HG02973 (cell line): ENCODE measurements at regions not wholly inside any gene's neighbourhood (a gene's known extent, or its start where the extent isn't known, plus 50 kb on each side); places are given as distances from the start of the nearest gene placed in this dataset.

Experiments used
- ATAC-seq: cut with Tn5 transposase; IDR thresholded peaks from one replicate; pipeline ENCODE4 v1.9.1; 2021; ENCODE audit warnings: moderate library complexity; ENCODE audit not compliant: unreplicated experiment

DNA sequence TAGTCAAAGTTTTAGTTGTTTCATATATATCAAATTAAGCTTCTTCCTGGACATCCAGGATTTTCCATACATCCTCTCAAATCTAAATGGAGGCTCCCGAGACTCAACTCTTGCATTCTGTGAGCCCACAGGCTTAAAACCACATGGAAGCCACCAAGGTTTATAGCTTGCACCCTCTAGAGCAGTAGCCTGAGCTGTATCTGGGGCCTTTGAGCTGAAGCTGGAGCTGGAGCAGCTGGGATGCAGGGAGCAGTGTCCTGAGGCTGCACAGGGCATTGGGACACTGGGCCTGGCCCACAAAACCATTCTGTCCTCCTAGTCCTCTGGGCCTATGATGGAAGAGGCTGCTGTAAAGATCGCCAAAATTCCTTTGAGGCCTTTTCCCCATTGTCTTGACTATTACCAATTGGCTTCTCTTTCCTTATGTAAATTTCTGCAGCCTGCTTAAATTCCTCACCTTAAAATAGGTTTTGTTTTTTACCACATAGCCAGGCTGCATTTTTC is 151.0 kb downstream of the COX7C start:
- no peak for ATAC-seq

DNA sequence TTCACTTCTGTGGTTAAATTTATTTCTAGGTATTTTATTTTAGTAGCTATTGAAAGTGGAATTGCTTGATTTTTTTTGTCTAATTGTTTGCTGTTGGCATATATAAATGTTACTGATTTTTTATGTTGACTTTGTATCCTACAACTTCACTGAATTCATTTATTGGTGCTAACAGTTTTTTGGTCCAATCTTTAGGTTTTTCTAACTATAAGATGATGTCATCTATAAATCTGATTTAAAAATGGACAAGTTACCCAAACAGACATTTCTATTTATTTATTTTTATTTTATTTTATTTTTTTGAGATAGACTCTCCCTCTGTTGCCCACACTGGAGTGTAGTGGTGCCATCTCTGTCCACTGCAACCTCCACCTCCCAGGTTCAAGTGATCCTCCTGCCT is 162.3 kb downstream of the COX7C start:
- no peak for ATAC-seq

DNA sequence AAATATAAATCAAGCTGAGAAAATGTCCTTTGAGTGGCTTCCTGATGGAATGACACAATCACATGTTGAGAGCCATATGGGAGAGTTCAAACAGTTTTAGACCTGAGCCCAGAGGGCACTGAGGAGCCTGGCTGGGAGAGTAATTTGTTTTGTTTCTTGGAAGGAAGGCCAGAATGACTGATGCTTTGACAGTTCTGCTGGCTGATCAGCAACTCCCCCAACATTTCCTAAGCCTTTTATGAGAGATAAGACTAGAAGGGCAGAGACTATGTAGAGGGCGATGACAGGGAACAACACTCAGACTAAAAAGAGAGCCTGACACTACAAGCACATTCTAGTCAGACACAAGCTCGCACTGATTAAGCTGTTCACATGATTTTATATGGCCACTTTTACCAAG is 169.2 kb downstream of the COX7C start:
- ATAC-seq, result no peak

DNA sequence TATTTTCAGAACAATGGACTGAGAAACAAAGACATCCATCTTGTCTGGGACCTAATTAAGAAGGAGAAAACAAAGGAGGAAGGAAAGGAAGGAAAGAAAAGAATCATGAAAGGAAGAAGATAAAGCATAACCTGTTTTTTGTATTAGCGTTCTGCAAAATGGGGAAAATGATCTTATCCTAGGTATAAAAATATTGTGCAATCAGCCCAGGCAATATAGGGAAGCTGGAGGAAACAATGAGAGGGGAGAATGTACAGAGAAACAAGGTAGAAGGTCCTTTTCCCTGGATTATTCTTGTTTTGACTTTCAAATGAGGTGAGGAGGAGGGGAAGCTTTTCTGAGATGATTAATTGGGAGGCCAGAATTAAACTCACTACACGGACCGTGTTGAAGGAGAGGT is 177.9 kb downstream of the COX7C start:
- no peak for ATAC-seq

DNA sequence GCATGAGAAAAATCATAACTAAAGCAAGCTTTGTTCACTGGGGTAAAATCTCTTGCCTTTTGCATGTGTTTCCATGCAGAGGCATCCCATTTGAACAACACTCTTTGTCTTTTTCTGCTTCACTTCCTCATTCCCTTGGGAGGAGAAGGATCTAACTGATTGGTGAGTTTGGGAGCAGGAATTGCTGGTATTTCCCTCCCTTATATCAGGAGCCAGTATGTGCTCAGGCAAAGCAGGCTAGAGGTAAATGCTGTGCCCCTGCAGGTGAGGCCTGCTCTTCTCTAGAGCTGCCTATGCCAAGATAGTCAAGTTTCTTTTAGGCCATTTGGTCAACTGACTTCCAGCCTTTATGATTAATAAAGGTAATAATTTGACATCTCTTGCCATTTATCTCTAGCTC is 179.9 kb downstream of the COX7C start:
- ATAC-seq, result no peak

DNA sequence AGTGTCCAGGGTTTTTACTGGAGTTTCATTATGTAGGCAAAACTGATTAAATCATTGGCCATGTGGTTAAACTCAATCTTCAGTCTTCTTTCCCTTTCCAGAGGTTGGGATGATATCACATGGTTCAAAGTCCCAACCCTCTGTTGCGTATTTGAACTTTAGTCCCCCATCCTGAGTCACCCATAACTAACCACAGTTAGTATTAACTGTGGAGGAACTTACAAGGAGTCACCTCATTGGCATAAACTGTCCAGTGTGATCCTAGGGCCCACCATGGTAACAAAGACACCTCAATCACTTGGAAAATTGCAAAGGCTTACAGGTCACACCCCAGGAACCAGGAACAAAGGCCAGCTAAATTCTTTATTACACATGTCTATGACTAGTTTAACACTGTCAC is 188.5 kb downstream of the COX7C start:
- ATAC-seq, result no peak

DNA sequence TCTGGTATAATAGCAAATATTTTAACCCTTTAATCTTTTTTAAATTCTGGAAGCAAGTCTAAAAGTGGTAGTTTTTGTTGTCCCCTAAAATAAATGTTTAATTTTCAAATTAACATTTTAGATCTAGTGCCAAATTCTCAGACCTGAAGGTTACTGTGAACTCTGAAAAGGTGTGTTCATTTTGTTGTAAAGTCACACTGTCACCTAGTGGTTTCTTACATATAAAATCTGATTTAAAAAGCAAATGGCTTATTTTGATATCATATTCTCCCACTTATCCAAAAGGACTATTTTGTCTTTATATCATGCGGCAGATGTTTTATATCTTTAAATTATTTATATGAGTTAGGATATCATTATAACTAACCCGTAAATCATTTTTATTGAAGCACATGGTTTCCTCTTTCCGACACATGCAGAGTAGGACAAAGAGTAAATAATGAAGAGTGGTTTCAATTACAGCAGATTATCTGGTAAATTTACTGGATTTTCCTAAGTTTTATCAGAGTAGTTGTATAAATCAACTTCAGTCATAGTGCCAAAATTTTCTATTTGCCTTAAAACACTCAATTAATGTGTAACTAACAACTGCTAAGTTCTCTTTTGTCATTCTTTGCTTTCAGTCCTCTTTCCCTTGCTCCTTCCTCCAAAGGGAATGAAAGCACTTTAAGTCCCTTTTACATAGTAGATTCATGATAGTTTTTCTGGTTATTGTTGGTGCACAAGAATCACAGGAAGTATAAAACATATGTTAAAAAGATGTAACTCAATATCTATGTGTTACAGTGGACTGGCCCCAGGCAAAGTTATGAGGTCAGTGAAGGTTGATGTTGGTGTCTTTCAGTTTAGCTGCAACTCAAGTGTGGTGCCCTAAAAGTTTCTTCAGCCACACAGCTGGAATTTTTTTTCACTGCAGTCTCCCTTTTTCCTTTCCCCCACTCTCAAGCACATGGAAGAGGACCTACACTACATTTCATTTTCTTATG is 189.6 kb downstream of the COX7C start:
- no peak for ATAC-seq

DNA sequence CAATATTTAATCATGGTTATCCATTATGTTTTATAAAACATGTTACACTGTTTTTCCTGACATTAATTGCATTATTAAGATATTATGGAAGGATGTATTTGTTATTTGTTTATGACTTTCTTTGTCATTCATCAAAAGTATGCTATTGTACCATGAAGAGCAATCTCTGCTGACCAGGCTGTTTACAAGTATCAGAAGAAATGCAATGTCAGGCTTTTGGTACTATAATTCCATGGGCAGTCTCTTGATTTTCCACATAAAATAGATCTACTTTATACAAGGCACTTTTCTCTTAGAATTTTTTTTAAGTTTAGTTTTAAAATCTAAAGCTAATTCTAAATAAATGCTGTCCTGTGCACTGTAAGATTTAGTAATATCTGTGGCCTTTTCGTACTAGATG is 196.6 kb downstream of the COX7C start:
- ATAC-seq, result no peak

DNA sequence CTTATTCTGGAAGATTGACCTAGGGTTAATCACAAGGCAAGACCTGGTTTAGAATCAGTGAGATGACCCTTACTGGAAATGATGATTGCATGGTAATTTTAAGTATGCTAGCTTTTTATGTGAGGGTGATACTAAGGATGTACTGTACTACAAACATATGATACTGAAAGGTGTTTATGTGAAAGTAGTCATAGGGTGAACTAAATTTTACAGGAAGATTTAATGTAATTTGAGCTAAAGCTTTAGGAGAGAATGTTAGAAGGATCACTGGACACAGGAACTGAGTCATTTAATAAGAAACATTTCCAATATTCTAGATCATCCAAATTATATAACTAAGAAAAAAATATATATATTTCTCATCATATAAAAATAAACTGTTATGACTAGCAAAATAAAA is 197.2 kb downstream of the COX7C start:
- ATAC-seq, result no peak

DNA sequence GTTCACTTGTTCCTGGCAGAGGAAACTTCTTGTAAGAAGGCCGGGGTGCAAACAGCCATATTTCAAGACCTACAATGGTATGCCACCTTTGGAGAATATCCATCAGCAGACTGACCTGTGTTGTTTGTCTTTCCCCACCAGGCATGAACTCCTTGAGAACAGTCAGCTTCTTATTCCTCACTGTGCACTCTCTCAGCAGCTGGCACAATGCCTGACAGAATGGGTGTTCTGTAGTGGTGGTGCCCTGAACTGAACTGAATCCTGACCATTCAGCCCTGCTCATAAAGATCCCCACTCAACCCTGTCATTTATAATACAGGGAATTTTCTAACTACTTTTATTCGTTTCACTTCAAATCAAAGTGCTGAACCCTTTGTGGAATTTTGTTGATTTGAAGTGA is 206.9 kb downstream of the COX7C start:
- ATAC-seq, result no peak

DNA sequence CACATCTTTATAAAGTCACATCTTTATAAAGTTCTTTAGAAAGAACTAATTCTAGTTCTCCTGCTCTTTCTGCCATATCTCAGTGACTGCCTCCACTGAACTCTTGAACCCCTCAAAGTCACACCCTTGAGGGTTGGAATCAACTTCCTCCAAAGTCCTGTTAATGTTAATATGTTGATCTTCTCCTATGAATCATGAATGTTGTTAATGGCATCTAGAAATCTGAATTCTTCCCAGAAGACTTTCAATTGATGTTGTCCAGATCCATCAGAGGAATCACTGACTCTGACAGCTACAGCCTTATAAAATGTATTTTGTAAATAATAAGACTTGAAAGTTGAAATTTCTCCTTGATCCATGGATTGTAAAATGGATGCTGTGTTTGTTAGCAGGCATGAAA is 213.4 kb downstream of the COX7C start:
- no peak for ATAC-seq

DNA sequence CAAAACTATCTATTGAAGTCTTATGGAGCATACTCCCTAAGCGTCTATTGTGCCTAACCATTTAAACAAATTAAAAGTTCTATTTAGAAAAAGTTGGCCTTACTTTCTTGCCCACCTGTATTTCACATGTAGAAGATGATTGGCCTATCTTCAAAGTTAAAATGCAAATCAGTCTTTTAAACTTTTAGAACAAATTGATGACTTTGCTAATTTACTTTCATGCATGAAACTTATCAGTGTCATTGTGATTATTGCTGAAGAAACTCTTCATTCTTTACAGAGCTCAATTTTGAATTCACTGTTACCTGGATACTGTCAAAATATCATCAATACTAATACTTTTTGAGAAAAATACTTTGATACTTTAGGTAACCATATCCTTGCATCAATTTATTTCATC is 216.1 kb downstream of the COX7C start:
- no peak for ATAC-seq

DNA sequence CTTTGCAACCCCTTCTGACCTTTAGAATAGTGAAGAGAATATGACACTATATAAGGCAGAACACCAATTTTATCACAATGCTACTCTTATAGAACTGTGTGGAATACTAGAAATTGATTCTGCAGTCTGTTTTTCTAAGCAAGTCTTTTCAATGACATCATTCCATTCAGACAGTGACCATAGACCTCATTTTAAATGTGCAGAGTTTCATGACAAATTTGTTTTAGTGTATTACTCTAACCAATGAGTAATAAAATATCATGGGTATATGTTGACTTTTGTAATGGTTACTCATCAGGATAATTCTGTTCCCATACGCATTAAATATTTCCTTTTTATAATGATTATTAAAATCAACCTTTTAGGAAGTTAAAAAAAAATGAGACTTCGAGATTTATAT is 219.9 kb downstream of the COX7C start:
- ATAC-seq, result no peak

DNA sequence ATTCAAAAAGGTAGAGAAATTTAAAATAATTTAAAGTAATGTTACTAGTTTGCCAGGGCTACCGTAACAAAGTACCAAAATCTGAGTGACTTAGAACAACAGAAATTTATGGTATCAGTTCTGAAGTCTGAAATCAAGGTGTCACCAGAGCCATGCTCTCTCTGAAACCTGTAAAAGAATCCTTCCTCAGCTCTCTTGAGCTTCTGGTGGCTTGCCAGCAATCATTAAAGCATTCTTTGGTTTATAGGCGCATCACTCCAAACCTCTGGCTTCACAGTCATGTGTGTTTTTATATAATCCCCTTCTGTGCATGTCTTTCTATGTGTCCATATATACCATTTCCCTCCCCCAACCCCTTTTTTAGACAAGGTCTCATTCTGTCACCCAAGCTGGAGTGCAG is 220.3 kb downstream of the COX7C start:
- ATAC-seq, result no peak

DNA sequence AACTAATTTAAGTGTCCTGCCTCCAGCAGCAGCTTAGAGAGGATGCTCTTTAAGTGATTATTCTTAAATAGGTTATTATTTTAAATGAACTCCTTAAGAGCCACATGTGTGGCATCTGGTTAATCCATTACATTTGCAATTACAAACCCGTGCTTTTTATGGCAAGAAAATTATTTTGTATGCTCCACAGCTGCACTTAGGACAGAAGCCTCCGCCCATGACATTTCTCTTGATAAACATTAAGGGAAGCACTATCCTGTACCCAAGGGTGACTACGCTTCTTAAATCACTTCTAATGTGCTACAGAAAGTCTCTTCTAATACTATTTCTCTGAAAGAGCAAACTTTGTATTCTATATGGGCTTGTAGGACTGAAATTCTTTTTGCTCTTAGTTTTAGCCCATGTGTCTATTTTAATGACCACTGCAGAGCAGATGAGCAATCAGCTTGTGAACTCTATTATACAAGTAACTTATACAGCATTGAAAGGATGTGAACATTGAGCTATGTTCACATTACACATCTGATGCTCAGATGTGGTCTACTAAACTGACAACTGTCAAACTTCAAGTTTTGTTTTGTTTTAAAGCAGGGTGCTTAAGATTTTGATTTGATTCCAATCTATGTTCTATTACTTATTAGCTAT is 223.4 kb downstream of the COX7C start:
- ATAC-seq, result no peak

DNA sequence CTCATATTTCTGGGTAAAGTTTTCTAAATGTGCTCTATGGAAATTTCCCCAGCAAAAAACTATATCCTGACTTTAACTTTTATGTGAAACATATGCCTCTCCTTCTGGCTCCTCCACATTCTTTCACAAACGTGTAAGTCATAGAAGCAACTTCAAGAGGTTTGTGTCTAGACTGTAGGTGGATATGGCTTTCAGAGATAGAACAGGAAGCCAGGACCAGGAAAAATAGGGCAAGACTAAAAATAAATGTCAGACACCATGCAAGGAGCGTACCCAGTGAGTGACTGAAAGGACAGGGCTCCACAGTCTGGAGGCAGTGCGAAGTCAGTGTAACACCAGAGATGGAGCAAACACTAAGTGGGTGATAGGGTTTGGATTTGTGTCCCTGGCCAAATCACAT is 240.7 kb downstream of the COX7C start:
- no peak for ATAC-seq

DNA sequence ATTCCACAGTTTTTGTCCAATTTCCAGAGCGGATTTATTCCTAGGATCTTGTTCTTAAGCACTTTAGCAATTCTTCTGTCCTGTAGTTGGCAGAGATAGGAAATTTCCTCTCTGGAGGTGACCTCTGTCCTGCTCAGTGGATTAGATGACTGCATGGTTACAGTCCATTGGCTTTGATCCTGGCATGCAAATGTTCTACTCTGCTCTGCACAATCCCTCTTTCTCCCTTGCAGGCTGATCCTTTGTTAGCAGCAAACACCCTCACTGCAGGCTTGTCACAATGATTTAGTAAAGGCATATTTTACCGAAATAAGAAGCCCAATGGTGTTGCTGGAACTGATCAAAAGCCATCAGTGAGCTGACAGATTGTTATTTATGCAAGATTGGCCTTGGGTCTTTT is 243.8 kb downstream of the COX7C start:
- no peak for ATAC-seq

DNA sequence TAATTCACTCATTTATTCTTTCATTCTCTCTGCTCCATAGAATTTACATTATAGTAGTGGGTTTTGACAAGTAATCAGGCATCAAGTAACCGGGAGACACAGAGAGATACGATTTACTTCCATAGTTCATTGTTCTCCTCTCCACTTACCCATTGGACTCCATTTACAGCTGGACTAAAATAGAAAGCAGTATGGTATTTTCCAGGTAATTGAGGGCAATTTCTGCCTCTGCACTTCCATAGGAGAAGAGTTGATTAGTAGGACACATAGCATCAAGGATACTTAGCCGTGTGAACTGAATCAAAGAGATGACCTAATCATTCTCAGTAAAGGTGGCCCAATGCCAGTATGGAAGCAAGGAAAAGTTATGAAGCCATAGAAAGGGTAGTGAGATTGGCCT is 244.4 kb downstream of the COX7C start:
- ATAC-seq, result no peak

DNA sequence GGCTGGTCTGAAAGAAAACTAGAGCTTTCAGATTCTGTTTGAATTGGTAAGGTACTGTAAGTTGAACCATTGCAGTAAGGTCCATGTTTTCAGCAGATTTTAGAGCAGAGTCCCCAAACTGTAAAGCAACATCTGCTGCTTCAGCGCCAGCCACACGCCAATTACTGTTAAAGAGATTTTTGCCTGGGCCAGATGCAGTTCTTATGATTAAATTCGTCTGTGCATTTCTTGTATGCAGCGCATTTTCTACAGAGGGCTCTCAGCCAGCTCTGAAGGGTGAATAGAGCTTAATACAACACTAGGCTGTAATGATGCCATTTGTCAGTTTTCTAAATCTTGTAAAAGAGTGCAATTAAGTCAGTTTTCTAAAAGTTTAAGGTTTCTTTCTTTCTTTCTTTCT is 246.3 kb downstream of the COX7C start:
- ATAC-seq, result no peak

DNA sequence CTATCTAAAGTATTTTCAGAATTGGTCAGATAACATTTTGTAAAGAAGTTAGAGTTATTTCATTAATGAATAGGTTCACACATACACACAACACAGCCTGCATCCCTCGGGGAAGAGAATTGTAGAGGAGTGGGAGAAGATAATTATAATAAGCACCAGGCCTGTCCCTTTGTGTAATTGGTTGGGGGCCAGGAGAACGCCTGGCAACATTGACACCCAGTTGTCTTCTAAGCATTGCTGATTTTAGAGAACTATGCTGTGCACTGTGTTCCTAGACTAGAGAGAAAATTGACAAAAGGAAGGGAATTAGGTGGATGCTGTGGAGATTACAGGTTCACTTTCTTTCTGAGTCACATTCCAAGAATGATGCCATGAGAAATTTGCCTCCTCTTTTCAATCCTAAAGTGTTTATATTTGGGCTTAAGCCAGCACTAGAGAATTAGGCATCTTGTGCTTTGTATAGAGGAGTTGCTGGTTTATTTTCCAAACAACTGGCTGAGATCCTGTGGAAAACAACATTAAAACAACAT is 247.6 kb downstream of the COX7C start:
- no peak for ATAC-seq

DNA sequence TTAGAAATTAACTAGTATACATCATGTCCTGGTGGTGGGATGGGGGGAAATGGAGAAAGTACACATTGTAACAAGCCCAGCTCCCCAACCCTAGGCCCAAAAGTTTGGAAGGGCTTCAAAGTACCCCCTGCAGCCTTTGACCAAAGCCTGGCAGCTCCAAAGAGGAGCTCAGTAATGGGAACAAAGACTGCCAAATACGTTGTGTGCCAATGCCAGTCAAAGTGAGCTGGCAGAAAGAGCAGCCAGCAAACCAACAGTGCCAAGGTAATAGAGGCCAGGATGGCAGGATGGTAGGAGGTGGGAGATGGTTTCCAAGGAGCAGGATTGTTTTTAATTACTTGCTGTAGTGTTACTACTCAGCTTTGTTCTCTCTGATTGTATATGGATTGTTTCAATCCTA is 248.3 kb downstream of the COX7C start:
- ATAC-seq, result no peak

DNA sequence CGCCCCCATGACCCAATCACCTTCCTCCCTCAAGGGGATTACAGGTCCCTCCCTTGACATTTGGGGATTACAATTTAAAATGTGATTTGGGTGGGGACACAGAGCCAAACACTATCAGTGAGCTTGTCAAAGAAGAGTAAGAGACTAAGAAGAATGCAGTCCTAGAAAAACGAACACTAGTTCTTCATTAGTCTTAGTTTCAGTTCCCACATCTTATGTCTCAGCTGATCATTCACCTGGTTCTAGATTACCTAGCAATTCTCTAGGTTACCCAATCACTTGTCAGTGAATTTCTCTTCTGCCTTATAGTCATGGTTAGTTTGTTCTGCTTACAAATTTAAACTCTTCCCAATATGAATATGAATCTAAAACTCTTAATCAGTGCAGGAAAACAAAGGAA is 251.5 kb downstream of the COX7C start:
- ATAC-seq, result no peak
